Amniotic stem cell (primary cell): ENCODE measurements at regions not wholly inside any gene's neighbourhood (a gene's known extent, or its start where the extent isn't known, plus 50 kb on each side); places are given as distances from the start of the nearest gene placed in this dataset.
"Not testable (repeated sequence)": the region's sequence is repeated elsewhere in the genome, so short reads cannot be mapped to it uniquely, and the experiment has no call there.

Experiments used
- DNase-seq: peaks from one replicate; lab custom pipeline; 2025; lab: John Stamatoyannopoulos, UW

DNA sequence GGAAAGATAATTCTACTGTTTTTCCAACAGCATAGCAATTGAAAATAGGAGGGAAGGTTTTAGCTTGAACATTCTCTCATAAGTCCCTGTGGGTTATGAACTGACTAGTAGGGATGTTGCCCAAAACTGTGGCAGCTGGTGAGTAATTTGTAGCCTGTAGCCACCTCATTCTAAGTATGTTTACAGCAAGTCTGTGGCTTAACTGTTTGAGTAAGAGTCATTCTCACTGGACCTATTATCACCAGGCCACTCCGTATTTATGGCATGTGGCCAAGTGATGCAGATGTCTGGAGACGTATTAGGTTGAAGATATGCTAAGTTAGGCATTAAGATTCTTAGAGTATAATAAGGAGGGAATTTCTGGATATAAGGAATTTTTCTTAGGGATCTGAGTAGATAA lies 458.3 kb downstream of the ETNK1 start:
- no peak for DNase-seq

DNA sequence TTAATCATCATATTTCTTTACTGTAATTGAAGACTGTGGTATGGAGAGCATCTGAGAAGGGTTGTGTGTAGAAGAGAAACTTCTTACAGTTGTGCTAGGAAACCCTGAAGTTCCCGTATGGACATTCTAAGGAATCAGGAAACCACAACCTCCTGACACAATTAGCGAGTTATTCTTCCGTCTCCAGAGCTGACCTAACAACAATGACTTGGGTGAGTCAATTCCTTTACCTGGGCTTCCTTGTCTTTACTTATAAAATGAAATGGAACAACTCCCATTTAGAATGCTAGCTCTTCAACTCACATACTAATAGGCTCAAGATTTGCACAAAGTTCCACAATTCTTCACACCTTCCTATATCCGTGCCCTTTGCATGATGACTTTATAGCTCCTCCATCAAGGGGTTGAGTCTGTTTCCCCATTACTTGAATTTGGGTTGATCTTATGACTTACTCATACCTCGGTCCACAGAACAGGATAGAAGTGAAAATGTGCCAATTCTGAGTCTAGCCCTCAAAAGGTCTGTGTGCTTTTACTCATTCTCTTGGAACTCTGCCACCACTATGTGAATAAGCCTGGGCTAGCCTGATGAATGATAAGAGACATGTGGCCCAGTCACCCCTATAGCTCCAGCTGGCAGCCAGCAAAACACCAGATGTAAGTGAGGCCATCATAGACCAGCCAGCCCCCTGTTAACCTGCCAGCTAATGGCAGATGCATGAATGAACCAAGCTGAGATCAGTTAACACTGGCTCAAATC lies 459.4 kb downstream of the ETNK1 start:
- DNase-seq, result no peak

DNA sequence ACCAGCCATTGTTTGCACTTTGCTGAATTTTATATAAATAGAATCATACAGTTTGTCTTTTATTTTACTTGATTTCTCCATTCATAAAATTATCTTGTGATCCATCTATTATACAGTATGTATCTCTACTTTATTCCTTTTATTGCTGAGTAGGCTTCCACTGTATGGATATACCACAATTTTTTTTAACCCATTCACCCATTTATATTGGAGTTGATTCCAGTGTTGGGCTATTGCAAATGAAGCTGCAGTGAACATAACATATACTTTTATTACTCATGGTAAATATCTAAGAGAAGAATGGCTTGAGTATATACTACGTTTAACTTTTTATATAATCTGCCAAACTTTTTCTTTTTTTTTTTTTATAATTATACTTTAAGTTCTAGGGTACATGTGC lies 463.6 kb downstream of the ETNK1 start:
- DNase-seq, result no peak

DNA sequence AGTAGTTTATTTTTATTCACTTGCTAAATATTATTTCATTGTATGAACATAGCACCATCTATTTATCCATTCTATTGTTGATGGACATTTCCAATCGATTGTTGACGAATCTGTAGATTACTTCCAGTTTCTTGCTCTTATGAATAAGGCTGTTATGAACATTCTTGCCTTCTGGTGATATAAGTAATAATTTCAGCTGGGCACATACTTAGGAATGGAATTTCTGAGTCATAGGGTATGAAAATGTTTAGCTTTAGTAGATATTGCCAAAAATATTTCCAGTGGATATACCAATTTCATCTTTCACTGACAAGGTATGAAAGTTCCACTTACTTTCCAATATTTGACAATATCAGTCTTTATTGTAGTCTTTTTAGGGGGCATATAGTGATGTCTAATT lies 468.5 kb downstream of the ETNK1 start:
- DNase-seq, result no peak

DNA sequence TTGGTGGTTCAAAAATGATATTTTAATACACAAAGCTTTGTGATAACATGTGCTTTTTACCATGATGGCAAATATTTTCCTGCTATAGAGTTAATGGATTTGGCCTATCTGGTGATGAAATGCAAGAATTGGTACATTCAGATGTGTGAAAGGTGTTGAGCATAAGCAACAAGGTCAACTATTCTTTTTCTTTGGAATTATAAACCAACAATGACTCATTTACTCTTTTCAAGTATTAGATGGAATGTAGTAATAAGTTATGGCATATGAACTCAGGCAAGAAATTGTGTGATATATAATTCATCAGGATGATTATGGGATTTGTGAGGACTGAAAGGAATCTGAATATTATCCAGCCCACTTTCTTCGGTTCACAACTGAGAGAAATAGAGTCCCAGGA lies 471.4 kb downstream of the ETNK1 start:
- no peak for DNase-seq

DNA sequence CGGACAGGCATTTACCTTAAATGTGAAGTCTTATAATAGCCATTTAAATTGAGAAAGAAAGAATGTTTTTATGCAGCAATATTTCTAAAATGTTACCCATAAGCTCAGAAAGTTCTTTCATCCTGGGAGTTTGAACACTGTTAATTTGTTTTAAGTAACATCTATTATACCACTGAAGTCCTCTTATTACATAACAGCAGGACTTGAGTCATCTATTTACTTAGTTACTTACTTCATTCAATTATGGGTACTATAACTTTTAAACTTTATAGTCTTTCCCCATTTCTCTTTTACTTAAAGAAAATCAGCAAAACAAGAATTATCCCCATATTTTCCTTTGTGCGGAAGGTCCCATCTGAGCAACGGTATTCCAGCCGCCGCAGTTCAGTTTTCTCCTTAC lies 473.1 kb downstream of the ETNK1 start:
- DNase-seq, result no peak

DNA sequence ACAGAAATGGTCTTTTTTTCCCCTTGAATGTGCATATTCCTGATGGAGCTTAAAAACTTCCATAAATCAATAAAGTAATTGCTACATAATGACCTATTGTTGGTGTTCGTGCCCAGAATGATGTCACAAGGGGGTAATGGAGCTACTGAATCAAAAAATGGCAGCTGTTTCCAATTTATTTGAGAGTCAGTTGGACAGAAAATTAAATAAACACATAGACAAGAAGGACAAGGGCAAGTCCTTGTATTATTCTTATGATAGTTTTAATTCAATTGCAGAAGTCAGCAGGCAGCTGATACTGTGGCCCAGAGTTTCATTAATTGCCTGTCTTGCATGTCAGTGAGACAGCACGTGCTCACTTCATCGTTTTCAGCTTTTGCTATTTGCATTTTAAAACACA lies 473.5 kb downstream of the ETNK1 start:
- no peak for DNase-seq

DNA sequence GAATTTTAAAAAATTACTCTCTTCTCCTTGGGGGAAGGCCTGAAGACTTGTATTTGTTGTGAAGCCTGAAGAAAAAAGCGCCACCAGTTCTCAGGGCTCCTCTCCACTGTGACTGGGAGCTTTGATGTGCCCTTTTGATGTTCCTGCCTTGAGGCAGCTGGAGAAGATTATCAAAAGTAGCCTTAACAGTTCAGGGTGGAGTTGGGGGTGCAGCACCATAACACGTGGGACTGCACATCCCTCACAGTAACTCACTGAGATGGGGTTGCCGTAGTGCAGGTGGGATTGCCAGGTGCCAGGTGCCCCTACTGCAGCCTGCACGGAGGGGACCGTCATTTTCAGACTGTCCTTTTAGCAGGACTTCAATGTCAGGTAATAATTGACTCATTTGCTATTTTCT lies 474.1 kb downstream of the ETNK1 start:
- no peak for DNase-seq

DNA sequence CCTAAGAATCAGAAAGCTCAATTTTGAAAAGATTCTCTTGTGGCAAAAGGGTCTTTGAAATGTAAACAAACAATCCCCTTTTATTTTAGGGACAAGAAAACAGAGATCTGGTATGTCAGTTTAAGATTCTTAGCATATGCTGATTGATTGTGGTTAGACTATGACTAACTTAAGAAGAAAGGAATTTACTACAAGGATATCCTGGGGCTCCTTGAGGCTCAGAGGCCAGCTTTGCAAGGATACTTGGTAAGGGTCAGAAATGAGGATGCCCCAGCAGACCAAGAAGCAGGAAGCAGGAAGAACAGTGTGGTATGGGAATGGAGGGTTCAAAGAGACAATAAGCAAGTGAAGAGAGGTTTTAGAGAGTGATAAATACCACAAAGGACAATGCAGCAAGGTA lies 474.6 kb downstream of the ETNK1 start:
- DNase-seq, result no peak

DNA sequence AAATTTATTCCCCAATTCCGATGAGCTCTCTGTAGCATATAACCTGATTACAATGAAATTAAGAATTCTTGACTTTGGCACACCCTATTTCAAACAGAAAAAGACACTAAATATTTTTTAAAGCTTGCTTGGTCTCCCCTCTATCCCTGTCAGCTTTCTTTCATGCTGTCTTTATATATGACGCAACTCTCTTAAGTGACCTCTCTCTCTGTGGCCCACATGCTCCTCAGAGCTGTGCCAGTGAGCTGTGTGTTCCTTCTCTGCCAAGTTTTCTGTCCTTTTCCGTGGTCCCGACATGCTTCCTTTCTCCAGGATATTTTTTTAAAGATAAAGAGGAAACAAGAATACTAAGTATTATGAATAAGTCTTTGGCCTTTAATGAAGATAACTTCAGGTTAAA lies 484.0 kb downstream of the ETNK1 start:
- DNase-seq, result no peak

DNA sequence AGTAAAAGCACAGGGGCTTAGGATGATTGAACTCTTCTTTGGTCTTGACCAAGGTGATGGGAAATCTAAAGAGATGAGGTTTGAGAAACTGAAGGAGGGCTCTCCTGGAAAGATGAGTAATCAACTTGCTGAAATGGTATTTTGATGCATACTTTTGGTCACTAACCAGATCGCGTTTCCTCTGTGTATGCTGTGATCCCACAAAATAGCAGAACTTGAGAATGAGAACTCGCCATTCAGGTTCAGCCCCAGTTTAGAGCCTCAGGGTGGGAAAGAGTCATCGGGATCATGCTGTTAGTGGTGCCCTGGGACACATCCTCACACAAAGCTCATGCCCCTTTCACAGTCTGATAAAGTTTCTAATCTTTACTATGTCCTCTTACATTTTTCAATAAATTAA lies 488.8 kb downstream of the ETNK1 start:
- no peak for DNase-seq

DNA sequence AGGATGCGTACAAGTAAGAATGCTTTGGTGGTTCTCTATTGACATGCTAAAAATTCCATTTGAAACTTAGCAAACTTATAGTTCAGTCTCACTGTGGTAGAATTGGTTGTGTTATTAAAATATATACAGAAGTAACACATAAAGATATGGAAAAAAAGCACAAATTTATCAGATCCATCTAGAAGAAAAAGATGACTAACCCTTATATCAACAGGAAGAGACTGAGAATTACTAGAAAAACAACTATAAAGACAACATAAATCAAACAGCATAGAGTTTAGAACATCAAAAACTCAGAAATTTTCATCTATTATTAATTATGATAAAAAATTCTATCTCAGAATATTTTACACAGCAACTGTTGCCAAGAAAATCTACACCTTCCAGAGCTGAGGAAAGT lies 491.0 kb downstream of the ETNK1 start:
- no peak for DNase-seq

DNA sequence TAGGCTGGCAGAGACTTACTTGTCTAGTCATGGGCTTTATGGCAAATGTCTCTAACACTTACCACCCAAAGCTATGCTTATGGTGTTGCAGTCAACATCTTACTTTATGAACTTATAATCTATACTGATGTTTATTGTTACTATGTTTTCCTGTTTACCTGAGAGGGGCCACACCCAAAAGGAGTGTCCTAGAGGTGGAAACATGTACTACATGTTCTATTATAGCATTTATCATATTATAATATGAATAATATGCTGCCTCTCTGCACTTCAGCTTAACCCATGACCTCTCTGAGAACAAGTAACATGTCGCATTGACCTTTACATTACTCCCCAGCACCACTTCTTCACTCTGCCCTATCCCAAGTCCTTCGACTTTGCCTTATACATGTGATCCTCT lies 501.8 kb downstream of the ETNK1 start:
- no peak for DNase-seq

DNA sequence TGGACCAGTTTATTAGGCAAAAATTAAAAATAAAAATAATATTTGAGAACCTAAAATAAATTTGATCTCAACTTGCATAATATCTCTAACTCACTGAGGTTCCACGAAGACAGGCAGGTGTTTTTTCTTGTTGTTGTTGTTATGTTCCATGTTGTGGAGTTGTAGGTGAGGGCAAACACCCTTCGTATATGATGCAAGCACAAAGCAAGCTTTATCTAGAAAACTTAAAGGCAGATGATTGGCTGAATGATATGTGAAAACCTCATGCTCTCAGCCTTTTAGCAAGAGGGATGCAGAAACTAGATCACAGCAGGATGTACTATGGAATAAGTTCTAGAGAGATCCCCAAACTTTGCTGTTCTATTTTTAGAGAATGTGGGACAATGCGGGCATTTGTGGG lies 502.7 kb downstream of the ETNK1 start:
- DNase-seq, result no peak

DNA sequence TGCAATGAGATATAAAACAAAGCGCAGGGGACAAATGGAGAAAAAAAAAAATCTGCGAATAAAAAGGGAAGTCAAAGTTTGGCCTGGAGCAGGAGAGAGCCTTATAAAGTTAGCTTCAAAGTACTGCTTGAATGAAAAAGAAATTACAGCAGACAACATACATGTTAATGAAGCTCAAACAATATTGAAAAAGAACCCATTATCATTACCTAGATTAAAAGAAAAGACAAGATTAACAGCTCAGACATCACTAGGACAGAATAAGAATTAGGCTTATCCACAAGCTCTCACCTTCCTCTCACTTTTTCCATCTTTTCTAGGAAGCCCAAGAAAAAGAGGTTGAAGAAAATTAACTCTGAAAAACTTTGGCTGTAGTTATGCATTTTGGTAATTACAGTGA lies 503.5 kb downstream of the ETNK1 start:
- DNase-seq, result no peak

DNA sequence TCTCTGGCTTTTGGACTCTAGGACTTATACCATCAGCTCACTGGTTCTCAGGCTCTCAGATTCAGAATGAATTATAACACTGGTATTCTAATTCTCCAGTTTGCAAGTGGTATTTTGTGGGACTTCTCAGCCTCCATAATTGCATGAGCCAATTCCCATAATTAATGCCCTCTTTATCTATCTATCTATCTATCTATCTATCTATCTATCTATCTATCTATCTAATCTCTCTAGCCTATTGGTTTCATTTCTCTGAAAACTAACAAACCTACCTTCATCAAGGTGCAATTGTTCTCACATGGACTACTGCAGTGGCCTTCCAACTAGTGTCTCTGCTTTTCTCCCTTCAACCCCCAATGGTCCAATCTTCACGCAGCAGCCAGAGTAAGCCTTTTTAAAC lies 507.4 kb downstream of the ETNK1 start:
- DNase-seq, result no peak

DNA sequence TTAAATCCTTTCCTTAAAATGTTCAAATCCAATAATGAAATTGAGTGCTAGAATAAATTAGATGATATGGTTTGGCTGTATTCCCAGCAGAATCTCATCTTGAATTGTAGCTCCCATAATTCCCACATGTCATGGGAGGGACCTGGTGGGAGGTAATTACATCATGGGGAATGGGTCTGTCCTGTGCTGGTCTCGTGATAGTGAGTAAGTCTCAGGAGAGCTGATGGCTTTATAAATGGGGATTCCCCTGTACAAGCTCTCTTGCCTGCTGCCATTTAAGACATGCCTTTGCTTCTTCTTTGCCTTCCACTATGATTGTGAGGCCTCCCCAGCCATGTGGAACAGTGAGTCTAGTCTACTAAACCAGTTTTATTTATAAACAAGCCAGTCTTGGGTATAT lies 508.5 kb downstream of the ETNK1 start:
- no peak for DNase-seq

DNA sequence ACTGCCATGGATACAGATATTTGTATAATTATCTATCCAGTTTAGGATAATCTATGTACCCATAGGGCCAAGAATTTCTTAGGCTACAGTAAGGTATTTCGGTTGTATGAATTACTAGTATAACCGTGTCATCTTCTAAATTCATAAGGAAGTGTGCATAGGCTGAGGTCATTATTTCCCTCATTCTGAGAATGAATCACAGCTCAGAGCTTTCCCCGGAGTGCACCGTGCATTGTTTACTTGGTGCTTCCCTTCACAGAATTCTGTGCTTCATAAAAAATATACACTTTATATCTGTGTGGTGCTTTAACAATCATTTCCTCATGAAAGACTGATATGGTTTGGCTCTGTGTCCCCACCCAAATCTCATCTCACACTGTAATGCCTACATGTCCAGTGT lies 514.1 kb downstream of the ETNK1 start:
- no peak for DNase-seq

DNA sequence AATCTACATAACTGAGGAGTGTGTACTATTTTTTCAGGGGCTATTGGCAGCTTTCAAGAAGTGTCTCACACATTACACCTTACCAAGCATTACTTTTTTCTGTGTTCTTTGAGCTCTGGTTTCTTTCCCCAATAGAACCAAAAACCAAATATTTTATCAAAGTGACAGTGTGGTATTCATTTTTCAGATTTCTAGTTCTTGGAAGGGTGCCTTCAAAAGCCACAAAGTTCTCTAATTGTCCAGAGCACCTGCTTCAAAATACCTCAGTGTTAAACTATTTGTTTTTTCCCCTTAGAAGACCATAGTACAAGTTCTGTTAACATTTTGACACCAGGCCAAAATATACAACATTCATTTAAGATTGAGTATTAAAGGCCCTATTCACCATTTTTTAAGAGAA lies 515.7 kb downstream of the ETNK1 start:
- no peak for DNase-seq

DNA sequence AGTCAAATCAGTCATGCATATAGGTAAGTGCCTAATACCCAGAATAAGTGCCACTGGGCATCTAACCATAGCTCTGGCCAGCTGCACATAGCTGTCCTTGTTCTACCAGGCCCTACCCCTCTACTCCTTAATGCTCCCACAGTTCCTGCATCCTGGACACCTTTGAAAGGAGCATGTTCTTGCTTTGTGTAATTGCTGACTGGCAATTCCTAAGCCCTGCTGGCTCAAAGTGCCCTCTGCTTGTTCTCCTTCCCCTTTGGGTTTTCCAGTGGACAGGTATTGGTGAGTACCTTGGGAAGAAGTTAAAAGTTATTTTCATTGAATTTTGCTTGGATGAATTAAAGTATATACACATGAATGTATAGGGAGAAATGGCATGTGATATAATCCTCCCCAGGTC lies 516.4 kb downstream of the ETNK1 start:
- DNase-seq, result no peak

DNA sequence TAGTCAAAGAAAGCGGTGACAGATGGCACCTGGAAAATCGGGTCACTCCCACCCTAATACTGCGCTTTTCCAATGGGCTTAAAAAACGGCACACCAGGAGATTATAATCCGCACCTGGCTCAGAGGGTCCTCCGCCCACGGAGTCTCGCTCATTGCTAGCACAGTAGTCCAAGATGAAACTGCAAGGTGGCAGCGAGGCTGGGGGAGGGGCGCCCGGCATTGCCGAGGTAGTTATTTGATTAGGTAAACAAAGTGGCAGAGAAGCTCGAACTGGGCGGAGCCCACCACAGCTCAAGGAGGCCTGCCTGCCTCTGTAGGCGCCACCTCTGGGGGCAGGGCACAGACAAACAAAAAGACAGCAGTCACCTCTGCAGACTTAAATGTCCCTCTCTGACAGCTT lies 521.1 kb downstream of the ETNK1 start:
- not testable (repeated sequence) for DNase-seq

DNA sequence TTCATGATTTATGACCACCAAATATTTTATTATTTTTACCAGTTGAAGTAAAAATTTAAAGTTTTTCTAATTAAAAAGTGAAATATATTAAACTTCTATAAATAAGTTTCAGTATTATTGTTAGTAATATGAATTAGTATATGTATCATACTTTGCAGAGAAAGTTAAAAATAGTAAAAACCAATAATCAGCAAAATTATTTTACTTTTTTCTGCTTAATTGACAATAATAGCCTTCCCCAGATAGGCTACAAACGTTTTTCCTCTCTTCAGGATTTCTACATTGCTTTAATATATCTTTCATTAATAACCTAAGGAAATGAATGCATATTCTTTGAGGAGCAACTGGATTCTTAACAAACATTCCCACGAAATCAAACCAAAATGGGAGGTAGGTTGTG lies 543.5 kb downstream of the ETNK1 start:
- DNase-seq, result no peak

DNA sequence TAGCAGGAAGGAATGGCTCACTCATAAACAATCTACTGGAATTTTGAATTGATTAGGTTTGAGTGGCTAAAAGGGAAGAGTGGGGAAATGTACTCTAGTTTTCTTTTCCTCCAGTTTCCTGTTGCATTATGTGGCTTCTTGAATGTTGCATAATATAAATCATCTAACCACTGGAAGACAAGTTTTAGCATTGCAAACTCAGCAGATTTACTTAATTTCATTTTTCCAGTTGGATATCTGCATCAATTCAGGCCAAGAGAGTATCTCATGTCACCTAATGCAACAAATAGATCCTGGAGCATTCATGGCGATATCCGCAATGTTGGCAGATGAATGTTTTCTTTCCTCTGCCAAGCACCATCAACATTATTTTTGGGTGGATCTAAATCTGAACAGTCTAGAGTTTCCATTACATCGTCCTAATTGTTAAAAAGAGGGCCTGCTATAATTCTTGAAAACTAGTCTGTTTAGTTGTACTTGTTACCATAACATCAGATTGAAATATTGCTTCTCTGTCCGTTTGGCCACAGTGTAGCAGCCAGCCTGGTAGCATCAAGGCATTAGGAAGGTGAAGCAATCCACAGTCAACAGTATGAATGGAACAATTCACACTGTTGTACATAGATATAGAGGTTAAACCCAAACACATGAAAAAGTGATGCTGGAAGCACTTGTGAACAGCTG lies 544.2 kb downstream of the ETNK1 start:
- DNase-seq, result no peak

DNA sequence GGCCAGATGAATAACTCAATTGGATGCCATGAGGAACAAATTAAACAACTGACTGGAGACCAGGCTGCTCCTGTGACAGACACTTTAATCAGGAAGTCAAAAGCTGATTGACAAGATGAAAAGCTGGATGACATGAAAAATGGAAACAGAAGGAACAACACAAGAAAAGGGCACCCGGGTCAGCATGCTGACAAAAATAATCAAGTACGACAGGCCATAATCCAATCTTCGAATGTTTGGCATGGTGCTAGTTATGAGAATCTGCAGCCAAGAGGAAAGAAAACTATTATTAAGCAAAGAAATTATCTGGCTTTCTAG lies 544.7 kb downstream of the ETNK1 start:
- DNase-seq, result no peak
